GM21717 (cell line): ENCODE measurements at regions not wholly inside any gene's neighbourhood (a gene's known extent, or its start where the extent isn't known, plus 50 kb on each side); places are given as distances from the start of the nearest gene placed in this dataset.
"Not testable (repeated sequence)": the region's sequence is repeated elsewhere in the genome, so short reads cannot be mapped to it uniquely, and the experiment has no call there.

Experiments used
- ATAC-seq: cut with Tn5 transposase; IDR thresholded peaks from one replicate; pipeline ENCODE4 v1.9.1; 2021; ENCODE audit warnings: mild to moderate bottlenecking, moderate library complexity; ENCODE audit not compliant: unreplicated experiment

- ATAC-seq, result no peak
Observed at GRCh38 chr6:6412221-6412620, 91.8 kb upstream of the F13A1 start.

GRCh38 chr6:6412700-6413099, 92.2 kb upstream of the F13A1 start:
- no peak for ATAC-seq

- no peak for ATAC-seq
Observed at GRCh38 chr6:6414931-6415330, 94.5 kb upstream of the F13A1 start.

GRCh38 chr6:6417475-6417874, 97.0 kb upstream of the F13A1 start:
- no peak for ATAC-seq

- ATAC-seq, result no peak
Observed at GRCh38 chr6:6418421-6418820, 98.0 kb upstream of the F13A1 start.

GRCh38 chr6:6420107-6420506, 99.6 kb upstream of the F13A1 start:
- no peak for ATAC-seq

- ATAC-seq, result no peak
Observed at GRCh38 chr6:6434151-6434550, 113.7 kb upstream of the F13A1 start.

GRCh38 chr6:6434723-6435122, 114.3 kb upstream of the F13A1 start:
- ATAC-seq, result no peak

- no peak for ATAC-seq
Observed at GRCh38 chr6:6436366-6436765, 115.9 kb upstream of the F13A1 start.

GRCh38 chr6:6436946-6437345, 116.5 kb upstream of the F13A1 start:
- no peak for ATAC-seq

- no peak for ATAC-seq
Observed at GRCh38 chr6:6438286-6438685, 117.8 kb upstream of the F13A1 start.

- no peak for ATAC-seq
Observed at GRCh38 chr6:6439778-6440177, 119.3 kb upstream of the F13A1 start.

- no peak for ATAC-seq
Observed at GRCh38 chr6:6452002-6452401, 131.5 kb upstream of the F13A1 start.

- no peak for ATAC-seq
Observed at GRCh38 chr6:6453186-6453585, 132.7 kb upstream of the F13A1 start.

GRCh38 chr6:6455272-6455671, 133.2 kb upstream of the LY86 start:
- no peak for ATAC-seq

GRCh38 chr6:6458172-6458571, 130.3 kb upstream of the LY86 start:
- no peak for ATAC-seq

- not testable (repeated sequence) for ATAC-seq
Observed at GRCh38 chr6:6459963-6460362, 128.6 kb upstream of the LY86 start.

- ATAC-seq, result no peak
Observed at GRCh38 chr6:6460416-6460815, 128.1 kb upstream of the LY86 start.

- no peak for ATAC-seq
Observed at GRCh38 chr6:6461138-6461537, 127.4 kb upstream of the LY86 start.

- ATAC-seq, result no peak
Observed at GRCh38 chr6:6466967-6467761, 121.4 kb upstream of the LY86 start.

- no peak for ATAC-seq
Observed at GRCh38 chr6:6469074-6469473, 119.4 kb upstream of the LY86 start.

- no peak for ATAC-seq
Observed at GRCh38 chr6:6470123-6470522, 118.4 kb upstream of the LY86 start.

- no peak for ATAC-seq
Observed at GRCh38 chr6:6471276-6471675, 117.2 kb upstream of the LY86 start.
